ENCODE measurements at regions not wholly inside any gene's neighbourhood (a gene's known extent, or its start where the extent isn't known, plus 50 kb on each side); places are given as distances from the start of the nearest gene placed in this dataset.

GRCh38 chr16:26561303-26561702 lies 505.4 kb upstream of the C16orf82 start:
- Histone ChIP-seq H3K4me2 (no peak overlapping the region), H3K79me2 (ENCODE audit: low read depth) (no peaks in the 10 kb centered on the region), H3K36me3 (no peaks in the 10 kb centered on the region), H3K27me3 (no peaks in the 10 kb centered on the region), H3F3A (ENCODE audit: low read depth) (no peaks in the 10 kb centered on the region), H3K4me3 (no peak overlapping the region), H3K9me3 (ENCODE audit: low read depth) (no peaks in the 10 kb centered on the region), H4K20me1 (ENCODE audit: low read depth) (no peaks in the 10 kb centered on the region), H2AFZ (replicated peaks) (no peak overlapping the region), H3K9ac (no peak overlapping the region), H3K27ac (no peak overlapping the region), H3K4me1 (no peaks in the 10 kb centered on the region)
- DNase-seq (ENCODE audit: low spot score): no peak
- no peaks in the 10 kb centered on the region for H3K36me3 Mint-ChIP-seq
- no peak overlapping the region for H3K4me3 Mint-ChIP-seq
- TF ChIP-seq EZH2 (IDR thresholded peaks at IDR 0.05): no peak
- TF ChIP-seq EZH2phosphoT487 (IDR thresholded peaks at IDR 0.05): no peak
- TF ChIP-seq, protein P1, sequence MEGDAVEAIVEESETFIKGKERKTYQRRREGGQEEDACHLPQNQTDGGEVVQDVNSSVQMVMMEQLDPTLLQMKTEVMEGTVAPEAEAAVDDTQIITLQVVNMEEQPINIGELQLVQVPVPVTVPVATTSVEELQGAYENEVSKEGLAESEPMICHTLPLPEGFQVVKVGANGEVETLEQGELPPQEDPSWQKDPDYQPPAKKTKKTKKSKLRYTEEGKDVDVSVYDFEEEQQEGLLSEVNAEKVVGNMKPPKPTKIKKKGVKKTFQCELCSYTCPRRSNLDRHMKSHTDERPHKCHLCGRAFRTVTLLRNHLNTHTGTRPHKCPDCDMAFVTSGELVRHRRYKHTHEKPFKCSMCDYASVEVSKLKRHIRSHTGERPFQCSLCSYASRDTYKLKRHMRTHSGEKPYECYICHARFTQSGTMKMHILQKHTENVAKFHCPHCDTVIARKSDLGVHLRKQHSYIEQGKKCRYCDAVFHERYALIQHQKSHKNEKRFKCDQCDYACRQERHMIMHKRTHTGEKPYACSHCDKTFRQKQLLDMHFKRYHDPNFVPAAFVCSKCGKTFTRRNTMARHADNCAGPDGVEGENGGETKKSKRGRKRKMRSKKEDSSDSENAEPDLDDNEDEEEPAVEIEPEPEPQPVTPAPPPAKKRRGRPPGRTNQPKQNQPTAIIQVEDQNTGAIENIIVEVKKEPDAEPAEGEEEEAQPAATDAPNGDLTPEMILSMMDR (IDR thresholded peaks at IDR 0.05): no peak
- peaks cover 11% of the 10 kb centered on the region for H3K27me3 Mint-ChIP-seq (ENCODE audit: insufficient read depth, low read depth)
- H3K4me1 Mint-ChIP-seq: no peaks in the 10 kb centered on the region
- no peak overlapping the region for H3K27ac Mint-ChIP-seq
- peaks cover 8% of the 10 kb centered on the region for H3K9me3 Mint-ChIP-seq

GRCh38 chr16:26563018-26563417 lies 503.7 kb upstream of the C16orf82 start:
- Histone ChIP-seq H4K20me1 (ENCODE audit: low read depth) (no peaks in the 10 kb centered on the region), H3K9ac (no peak overlapping the region), H3K27ac (no peak overlapping the region), H3K36me3 (no peaks in the 10 kb centered on the region), H3K27me3 (no peaks in the 10 kb centered on the region), H2AFZ (replicated peaks) (no peak overlapping the region), H3K4me3 (no peak overlapping the region), H3K9me3 (ENCODE audit: low read depth) (no peaks in the 10 kb centered on the region), H3K4me1 (no peaks in the 10 kb centered on the region), H3K79me2 (ENCODE audit: low read depth) (no peaks in the 10 kb centered on the region), H3F3A (ENCODE audit: low read depth) (no peaks in the 10 kb centered on the region), H3K4me2 (no peak overlapping the region)
- Mint-ChIP-seq H3K27me3 (ENCODE audit: insufficient read depth, low read depth) (peaks cover 11% of the 10 kb centered on the region), H3K9me3 (peaks cover 8% of the 10 kb centered on the region), H3K36me3 (no peaks in the 10 kb centered on the region), H3K4me3 (no peak overlapping the region), H3K27ac (no peak overlapping the region), H3K4me1 (peaks cover 3% of the 10 kb centered on the region)
- DNase-seq (ENCODE audit: low spot score): no peak
- TF ChIP-seq EZH2phosphoT487 (IDR thresholded peaks at IDR 0.05): no peak
- TF ChIP-seq, protein P1 (IDR thresholded peaks at IDR 0.05): no peak
- no peak for TF ChIP-seq EZH2 (IDR thresholded peaks at IDR 0.05)

DNA sequence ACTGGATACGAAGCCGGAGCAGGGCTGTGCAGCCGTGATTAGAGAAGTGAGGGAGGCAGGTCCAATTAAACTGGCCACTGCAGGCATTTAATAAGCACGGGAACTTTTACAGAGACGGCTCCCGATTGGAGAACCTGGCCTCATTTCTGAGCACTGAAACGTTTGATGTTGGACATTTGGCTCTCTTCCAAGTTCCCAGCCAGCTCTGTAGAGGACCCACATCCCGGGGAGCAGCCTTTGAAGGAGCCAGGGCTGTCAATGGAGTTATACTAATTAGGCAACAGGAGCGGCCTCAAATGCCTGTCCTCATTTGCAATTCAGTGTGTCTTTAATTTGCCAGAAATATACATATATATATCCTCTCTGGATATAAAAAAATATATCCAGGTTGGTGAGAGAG lies 499.4 kb upstream of the C16orf82 start:
- Histone ChIP-seq H3K9ac (no peak overlapping the region), H3K36me3 (no peaks in the 10 kb centered on the region), H3K4me2 (no peak overlapping the region), H3F3A (ENCODE audit: low read depth) (no peaks in the 10 kb centered on the region), H3K27me3 (no peaks in the 10 kb centered on the region), H3K4me3 (no peak overlapping the region), H3K9me3 (ENCODE audit: low read depth) (no peaks in the 10 kb centered on the region), H2AFZ (replicated peaks) (no peak overlapping the region), H4K20me1 (ENCODE audit: low read depth) (no peaks in the 10 kb centered on the region), H3K79me2 (ENCODE audit: low read depth) (no peaks in the 10 kb centered on the region), H3K4me1 (no peaks in the 10 kb centered on the region), H3K27ac (no peak overlapping the region)
- Mint-ChIP-seq H3K27me3 (ENCODE audit: insufficient read depth, low read depth) (peaks cover 2% of the 10 kb centered on the region), H3K27ac (no peak overlapping the region), H3K4me1 (peaks cover 5% of the 10 kb centered on the region), H3K9me3 (peaks cover 2% of the 10 kb centered on the region), H3K36me3 (no peaks in the 10 kb centered on the region), H3K4me3 (no peak overlapping the region)
- TF ChIP-seq, protein P1 (IDR thresholded peaks at IDR 0.05): no peak
- no peak for TF ChIP-seq EZH2phosphoT487 (IDR thresholded peaks at IDR 0.05)
- DNase-seq (ENCODE audit: low spot score): no peak
